H1 (cell line): ENCODE measurements at regions not wholly inside any gene's neighbourhood (a gene's known extent, or its start where the extent isn't known, plus 50 kb on each side); places are given as distances from the start of the nearest gene placed in this dataset.

Experiments used
- CTCF ChIA-PET: fragments of 300-600 bp; sonication (Branson Sonifier 250); formaldehyde crosslinking; loops from one replicate; lab custom pipeline; 2021; ENCODE audit not compliant: partially characterized antibody; lab: Charles Lee
- POLR2A ChIA-PET: fragments of 300-600 bp; sonication (Branson Sonifier 250); formaldehyde crosslinking; loops from one replicate; lab custom pipeline; 2021; ENCODE audit warnings: inconsistent platforms; ENCODE audit not compliant: partially characterized antibody; lab: Charles Lee
- DNase-seq, 2 experiments: peaks; one replicate each; pipeline versions ENCODE4 v3.0.0 to v3.0.0-alpha.2; 2010 to 2022; ENCODE audit warnings: low spot score in 2 of 2, low read depth in 1 of 2, mixed read lengths in 1 of 2
- FAIRE-seq: peaks from 2 replicates; lab custom pipeline; 2011; peaks lifted over from hg19 to GRCh38; lab: Jason Lieb, UNC
- H2AFZ ChIP-seq: 2 replicates; pipeline ENCODE4 v1.8.1; 2012; ENCODE audit warnings: low read length, inconsistent platforms
- H2AK5ac ChIP-seq: 2 replicates; pipeline ENCODE4 v1.6.1; 2013; ENCODE audit warnings: low read depth, low read length
- H2BK120ac ChIP-seq: replicated peaks from 2 replicates; pipeline ENCODE3; 2013; ENCODE audit warnings: low read depth, low read length, inconsistent platforms
- H2BK12ac ChIP-seq: 2 replicates; pipeline ENCODE4 v1.6.1; 2013; ENCODE audit warnings: low read depth, low read length
- H2BK15ac ChIP-seq: 2 replicates; pipeline ENCODE4 v1.6.1; 2013; ENCODE audit warnings: low read length
- H2BK20ac ChIP-seq: 2 replicates; pipeline ENCODE4 v1.6.1; 2013; ENCODE audit warnings: low read length
- H2BK5ac ChIP-seq: 2 replicates; pipeline ENCODE4 v1.6.1; 2013; ENCODE audit warnings: low read depth, low read length
- H3K14ac ChIP-seq: 2 replicates; pipeline ENCODE4 v1.6.1; 2013; ENCODE audit warnings: inconsistent platforms; ENCODE audit not compliant: insufficient read length
- H3K18ac ChIP-seq: 2 replicates; pipeline ENCODE4 v1.6.1; 2013; ENCODE audit warnings: low read length; ENCODE audit errors: extremely low read depth
- H3K23ac ChIP-seq: 2 replicates; pipeline ENCODE4 v1.6.1; 2013; ENCODE audit warnings: inconsistent platforms; ENCODE audit not compliant: insufficient read length
- H3K23me2 ChIP-seq: 2 replicates; pipeline ENCODE4 v1.6.1; 2013; ENCODE audit warnings: low read depth, low read length
- H3K27ac ChIP-seq: 2 replicates; pipeline ENCODE4 v1.6.1; 2011; ENCODE audit warnings: low read depth, low read length, inconsistent platforms
- H3K27me3 ChIP-seq, 4 experiments: replicated peaks in 1 of 4; 1 replicate in 1 of 4; 2 replicates in 3 of 4; pipeline versions ENCODE4 v1.6.1 to v1.8.1; 2011 to 2013; ENCODE audit warnings: low read length in 3 of 4, mild to moderate bottlenecking in 3 of 4, inconsistent platforms in 2 of 4, mixed read lengths in 2 of 4, moderate library complexity in 1 of 4; ENCODE audit not compliant: control insufficient read depth in 3 of 4, insufficient read depth in 3 of 4; ENCODE audit errors: extremely low read depth in 1 of 4
- H3K36me3 ChIP-seq, 4 experiments: 2 replicates each; pipeline versions ENCODE4 v1.6.1 to v1.8.1; 2011 to 2013; ENCODE audit warnings: mild to moderate bottlenecking in 4 of 4, low read length in 3 of 4, moderate library complexity in 2 of 4, control low read depth in 1 of 4, inconsistent platforms in 1 of 4; ENCODE audit not compliant: insufficient read depth in 4 of 4, control insufficient read depth in 2 of 4
- H3K4ac ChIP-seq: replicated peaks from 2 replicates; pipeline ENCODE3; 2013; ENCODE audit warnings: low read length, low read depth, mixed read lengths, inconsistent platforms; ENCODE audit not compliant: insufficient read length
- H3K4me1 ChIP-seq, 4 experiments: replicated peaks in 1 of 4; 1 replicate in 1 of 4; 2 replicates in 3 of 4; pipeline versions ENCODE4 v1.6.1 to v1.8.1; 2011 to 2013; ENCODE audit warnings: low read length in 3 of 4, inconsistent platforms in 2 of 4, mixed read lengths in 1 of 4; ENCODE audit not compliant: insufficient read depth in 4 of 4, control insufficient read depth in 3 of 4
- H3K4me2 ChIP-seq, 2 experiments: 2 replicates each; pipeline versions ENCODE4 v1.6.1 to v1.8.1; 2011 to 2013; ENCODE audit warnings: low read depth in 2 of 2, low read length in 2 of 2, control low read depth in 1 of 2, inconsistent platforms in 1 of 2, mild to moderate bottlenecking in 1 of 2; ENCODE audit not compliant: insufficient read depth in 1 of 2
- H3K4me3 ChIP-seq, 4 experiments: fragments of 200-600, 300-600 bp in 1 of 4; sonication (generic), shearing (Covaris generic), sonication (Bioruptor Twin) in 1 of 4; 2 replicates each; pipeline versions ENCODE4 v1.5.1 to v1.8.1; 2011 to 2016; ENCODE audit warnings: low read length in 4 of 4, low read depth in 3 of 4, control low read depth in 2 of 4, inconsistent platforms in 2 of 4, mild to moderate bottlenecking in 2 of 4, mixed read lengths in 1 of 4, moderate library complexity in 1 of 4; ENCODE audit not compliant: insufficient read depth in 2 of 4; ENCODE audit errors: extremely low read depth in 1 of 4
- H3K56ac ChIP-seq: replicated peaks from 2 replicates; pipeline ENCODE3; 2013; ENCODE audit warnings: low read depth, mild to moderate bottlenecking, mixed read lengths, low read length, inconsistent platforms; ENCODE audit not compliant: insufficient read length
- H3K79me1 ChIP-seq: 2 replicates; pipeline ENCODE4 v1.6.1; 2013; ENCODE audit warnings: low read depth, low read length, control low read depth
- H3K79me2 ChIP-seq, 2 experiments: 2 replicates each; pipeline versions ENCODE4 v1.6.1 to v1.8.1; 2012 to 2013; ENCODE audit warnings: low read length in 2 of 2, mild to moderate bottlenecking in 2 of 2, inconsistent platforms in 1 of 2; ENCODE audit not compliant: insufficient read depth in 2 of 2, control insufficient read depth in 1 of 2
- H3K9ac ChIP-seq, 4 experiments: replicated peaks in 1 of 4; 1 replicate in 1 of 4; 2 replicates in 3 of 4; pipeline versions ENCODE4 v1.6.1 to v1.8.1; 2011 to 2013; ENCODE audit warnings: low read depth in 3 of 4, low read length in 3 of 4, control low read depth in 2 of 4, mild to moderate bottlenecking in 2 of 4, moderate library complexity in 2 of 4, inconsistent platforms in 1 of 4; ENCODE audit errors: extremely low read depth in 1 of 4
- H3K9me3 ChIP-seq, 2 experiments: 2 replicates each; pipeline versions ENCODE4 v1.6.1 to v1.8.1; 2012 to 2013; ENCODE audit warnings: mild to moderate bottlenecking in 2 of 2, moderate library complexity in 2 of 2, control low read depth in 1 of 2, inconsistent platforms in 1 of 2, low read depth in 1 of 2, low read length in 1 of 2, mixed read lengths in 1 of 2; ENCODE audit not compliant: insufficient read depth in 2 of 2
- H4K20me1 ChIP-seq, 2 experiments: replicated peaks in 1 of 2; 2 replicates each; pipeline versions ENCODE3 to v1.8.1; 2011 to 2013; ENCODE audit warnings: inconsistent platforms in 2 of 2, low read length in 2 of 2, mild to moderate bottlenecking in 1 of 2; ENCODE audit not compliant: insufficient read depth in 2 of 2, control insufficient read depth in 1 of 2
- H4K5ac ChIP-seq: 2 replicates; pipeline ENCODE4 v1.6.1; 2013; ENCODE audit warnings: low read length, low read depth, mixed read lengths, inconsistent platforms; ENCODE audit not compliant: insufficient read length
- H4K8ac ChIP-seq: 2 replicates; pipeline ENCODE4 v1.8.0; 2013; ENCODE audit warnings: mild to moderate bottlenecking, moderate library complexity, low read length, inconsistent platforms; ENCODE audit not compliant: insufficient read depth; ENCODE audit errors: extremely low read depth
- H4K91ac ChIP-seq: replicated peaks from 2 replicates; pipeline ENCODE3; 2013; ENCODE audit warnings: low read length, mixed read lengths, inconsistent platforms; ENCODE audit not compliant: insufficient read length
- EGR1 ChIP-seq: IDR thresholded peaks from 2 replicates; pipeline ENCODE4 v1.6.1; 2011; ENCODE audit warnings: low read depth, low read length, borderline replicate concordance
- PHF8 ChIP-seq: fragments of 200-600 bp; sonication (generic); conservative IDR thresholded peaks from 2 replicates; pipeline ENCODE4 v1.7.1; 2012; ENCODE audit warnings: low read depth, mild to moderate bottlenecking, inconsistent platforms, low read length, moderate library complexity
- POLR2A ChIP-seq, 2 experiments: IDR thresholded peaks; 1 replicate in 1 of 2; 2 replicates in 1 of 2; pipeline ENCODE4 v1.6.1; 2011; ENCODE audit warnings: low read depth in 2 of 2, low read length in 2 of 2, mild to moderate bottlenecking in 2 of 2; ENCODE audit errors: control extremely low read depth in 1 of 2
- YY1 ChIP-seq: IDR thresholded peaks from 2 replicates; pipeline ENCODE4 v1.6.1; 2011; ENCODE audit warnings: low read depth, mild to moderate bottlenecking, low read length
- WGBS, 2 experiments: shearing (Covaris generic) in 1 of 2; methylation state at CpG; one replicate each; pipeline versions ENCODE4 v1.1.6 to v1.1.7; 2013 to 2015; ENCODE audit warnings: low lambda C conversion rate in 2 of 2, mixed read lengths in 2 of 2, inconsistent platforms in 1 of 2, low coverage in 1 of 2, missing lambda C conversion rate in 1 of 2; ENCODE audit not compliant: insufficient replicate concordance in 2 of 2, insufficient coverage in 1 of 2, insufficient read length in 1 of 2; ENCODE audit errors: extremely low coverage in 1 of 2, missing lambda C conversion rate in 1 of 2; 5-methylcytosine and 5-hydroxymethylcytosine counted together

DNA sequence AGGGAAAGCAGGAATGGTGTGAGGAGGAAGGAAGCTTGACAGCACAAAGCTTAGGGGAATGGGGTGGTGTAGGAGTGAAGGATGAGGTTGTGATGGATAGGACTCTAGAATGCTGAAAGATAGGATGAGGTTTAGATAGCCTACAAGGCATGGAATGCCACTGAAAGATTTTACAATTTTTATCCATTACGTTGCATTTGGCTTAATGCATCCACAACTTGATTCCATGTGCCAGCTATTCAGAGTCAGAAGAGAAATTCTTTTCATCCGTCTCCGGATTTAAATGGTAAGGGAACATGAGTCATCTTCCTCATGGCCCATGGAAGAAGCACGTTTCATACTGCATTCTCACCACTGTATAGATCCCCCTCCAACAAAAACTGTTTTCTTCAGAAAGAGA, 212.4 kb upstream of the BMPER start:
- H3K4ac ChIP-seq, result no peak overlapping the region
- H3K36me3 ChIP-seq, result no peaks in the 10 kb centered on the region
- no peak for DNase-seq
- no peak overlapping the region for H3K4me3 ChIP-seq
- no peak overlapping the region for H2AFZ ChIP-seq
- H3K4me2 ChIP-seq, result no peak overlapping the region
- no peak overlapping the region for H3K14ac ChIP-seq
- no peak for TF ChIP-seq EGR1
- TF ChIP-seq POLR2A (IDR thresholded peaks at IDR 0.05; ENCODE audit: control extremely low read depth in 1 of 2, low read depth in 2 of 2, low read length in 2 of 2), result no peak
- TF ChIP-seq PHF8, result no peak
- no peak for TF ChIP-seq YY1
- 92% methylated on average over 4 of the region's 4 CpGs; no CpG with 5 or more reads in 1 of the 2 experiments for WGBS, 2 experiments
- no peak overlapping the region for H2AK5ac ChIP-seq
- H4K8ac ChIP-seq, result no peak overlapping the region
- no peak overlapping the region for H2BK15ac ChIP-seq
- ChIA-PET CTCF (interaction anchor here (0.5 to 0.9 kb wide), 2 partner anchors 103 to 269 kb away, joined by 3 read pairs; no protein-coding TSS in a partner anchor), POLR2A (no interaction called here)
- H3K23me2 ChIP-seq, result no peaks in the 10 kb centered on the region
- no peak overlapping the region for H3K27ac ChIP-seq
- no peak overlapping the region for H3K23ac ChIP-seq
- no peak overlapping the region for H2BK120ac ChIP-seq
- no peak for FAIRE-seq
- H2BK20ac ChIP-seq, result no peak overlapping the region
- no peaks in the 10 kb centered on the region for H3K79me1 ChIP-seq
- no peak overlapping the region for H4K91ac ChIP-seq
- H3K27me3 ChIP-seq, result no peaks in the 10 kb centered on the region
- no peak overlapping the region for H3K18ac ChIP-seq
- H2BK5ac ChIP-seq, result no peak overlapping the region
- H3K9ac ChIP-seq, result no peak overlapping the region
- H2BK12ac ChIP-seq, result no peak overlapping the region
- no peaks in the 10 kb centered on the region for H3K79me2 ChIP-seq
- H4K20me1 ChIP-seq, result no peaks in the 10 kb centered on the region
- no peaks in the 10 kb centered on the region; a peak in 1 of 4 replicates for H3K9me3 ChIP-seq
- H4K5ac ChIP-seq, result no peak overlapping the region
- H3K56ac ChIP-seq, result no peak overlapping the region
- no peaks in the 10 kb centered on the region for H3K4me1 ChIP-seq
